AG10803 (cell line): ENCODE measurements at regions not wholly inside any gene's neighbourhood (a gene's known extent, or its start where the extent isn't known, plus 50 kb on each side); places are given as distances from the start of the nearest gene placed in this dataset.

Experiments used
- DNase-seq: peaks from one replicate; pipeline ENCODE4 v3.0.0; 2010; ENCODE audit warnings: low read depth
- H3K4me3 ChIP-seq: 2 replicates; pipeline ENCODE4 v1.5.1; 2011; ENCODE audit warnings: mild to moderate bottlenecking, low read length, control low read depth
- TF ChIP-seq, protein P1 (sequence below): conservative IDR thresholded peaks from 2 replicates; pipeline ENCODE4 v1.5.1; 2011; ENCODE audit warnings: mild to moderate bottlenecking, low read length, control low read depth, inconsistent platforms

DNA sequence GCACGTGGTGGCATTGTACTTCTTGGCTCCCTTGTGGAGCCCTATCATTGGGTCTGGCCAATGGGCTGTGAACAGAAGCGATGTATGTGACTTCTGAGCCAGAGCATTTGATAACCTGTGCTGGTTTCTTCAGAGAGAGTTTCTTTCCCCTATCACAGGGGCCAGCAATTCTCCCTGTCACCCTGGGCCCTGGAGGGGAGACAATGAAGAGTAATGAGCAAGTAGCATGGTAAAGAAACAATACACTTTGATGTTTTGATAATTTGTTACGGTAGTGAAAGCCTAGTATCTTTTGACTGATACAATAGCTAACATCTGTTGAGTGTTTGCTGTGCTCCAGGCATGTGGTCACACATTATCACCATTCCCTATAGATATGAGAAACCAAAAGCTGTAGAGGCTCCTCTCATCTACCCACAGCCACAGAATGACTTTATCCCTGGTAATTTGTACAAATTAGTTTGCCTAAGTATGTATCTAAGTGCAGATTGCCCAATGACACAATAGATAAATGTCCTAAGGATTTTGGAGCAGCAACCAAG, 113.4 kb upstream of the SVIL start:
- TF ChIP-seq, protein P1, sequence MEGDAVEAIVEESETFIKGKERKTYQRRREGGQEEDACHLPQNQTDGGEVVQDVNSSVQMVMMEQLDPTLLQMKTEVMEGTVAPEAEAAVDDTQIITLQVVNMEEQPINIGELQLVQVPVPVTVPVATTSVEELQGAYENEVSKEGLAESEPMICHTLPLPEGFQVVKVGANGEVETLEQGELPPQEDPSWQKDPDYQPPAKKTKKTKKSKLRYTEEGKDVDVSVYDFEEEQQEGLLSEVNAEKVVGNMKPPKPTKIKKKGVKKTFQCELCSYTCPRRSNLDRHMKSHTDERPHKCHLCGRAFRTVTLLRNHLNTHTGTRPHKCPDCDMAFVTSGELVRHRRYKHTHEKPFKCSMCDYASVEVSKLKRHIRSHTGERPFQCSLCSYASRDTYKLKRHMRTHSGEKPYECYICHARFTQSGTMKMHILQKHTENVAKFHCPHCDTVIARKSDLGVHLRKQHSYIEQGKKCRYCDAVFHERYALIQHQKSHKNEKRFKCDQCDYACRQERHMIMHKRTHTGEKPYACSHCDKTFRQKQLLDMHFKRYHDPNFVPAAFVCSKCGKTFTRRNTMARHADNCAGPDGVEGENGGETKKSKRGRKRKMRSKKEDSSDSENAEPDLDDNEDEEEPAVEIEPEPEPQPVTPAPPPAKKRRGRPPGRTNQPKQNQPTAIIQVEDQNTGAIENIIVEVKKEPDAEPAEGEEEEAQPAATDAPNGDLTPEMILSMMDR, result no peak

DNA sequence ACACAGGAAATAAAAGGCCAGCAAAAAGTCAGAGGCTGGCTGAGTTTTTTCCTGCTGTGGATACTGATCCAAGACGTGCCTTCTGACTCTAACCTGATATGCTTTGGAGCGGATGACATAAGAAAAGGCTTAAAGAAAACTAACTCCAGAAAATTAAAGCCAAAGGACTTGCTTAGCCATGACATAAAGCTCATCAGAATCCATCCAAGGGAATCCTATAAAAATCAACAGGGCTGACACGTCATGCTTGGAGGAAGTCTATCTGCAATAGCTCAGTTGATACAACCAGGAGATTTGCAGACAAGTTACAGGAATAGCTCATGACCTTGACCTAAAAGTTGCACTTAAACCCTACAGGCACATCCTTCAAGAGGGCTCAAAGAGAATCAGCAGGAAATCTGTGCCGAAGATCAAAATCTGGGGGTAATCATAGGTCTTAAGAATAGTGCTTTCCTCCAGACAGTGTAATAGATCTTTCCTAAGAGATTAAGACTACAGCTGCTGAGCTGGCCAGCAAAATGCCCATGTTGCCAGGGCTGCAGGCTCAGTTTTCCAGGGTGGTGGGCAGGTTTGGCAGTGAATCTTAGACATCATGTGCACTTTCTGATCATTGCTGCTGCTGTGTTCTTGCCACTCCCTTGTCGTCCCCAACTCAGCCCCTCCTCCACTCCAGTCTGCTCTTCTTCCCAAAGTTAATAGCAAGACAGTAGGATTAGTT, 111.5 kb upstream of the SVIL start:
- TF ChIP-seq, protein P1, result no peak
- no peak overlapping the region for H3K4me3 ChIP-seq
- no peak for DNase-seq

More for the DNA sequence above, 113.4 kb upstream of the SVIL start:
- no peak overlapping the region for H3K4me3 ChIP-seq
- no peak for DNase-seq

DNA sequence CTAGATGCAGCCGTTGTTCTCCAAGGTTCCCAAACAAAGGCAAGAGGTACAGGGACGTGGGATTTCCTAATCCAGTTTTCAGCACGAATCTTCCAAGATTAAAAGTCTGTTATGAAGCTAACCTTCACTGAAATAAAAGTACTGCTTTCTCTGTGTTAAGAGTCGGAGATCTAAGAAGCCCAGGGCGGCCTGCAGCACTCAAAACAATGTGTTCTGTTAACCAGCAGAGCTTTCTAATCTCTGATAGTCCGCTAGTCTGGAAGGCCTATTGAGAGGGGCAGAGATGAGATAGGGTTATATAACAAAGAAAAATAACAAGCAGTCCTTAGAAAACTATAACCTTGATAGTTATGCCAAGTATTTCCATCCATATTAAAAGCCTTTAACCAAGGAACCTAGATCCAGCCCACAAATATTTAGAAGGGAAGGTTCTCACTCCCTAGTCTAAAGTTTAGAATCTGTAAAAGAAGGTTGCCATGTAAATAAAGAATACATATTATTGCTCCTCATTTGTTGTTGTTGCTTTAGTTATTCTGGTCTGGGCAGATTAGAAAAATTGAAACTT, 106.3 kb upstream of the SVIL start:
- H3K4me3 ChIP-seq, result no peak overlapping the region
- DNase-seq, result peak; percentile 39
- TF ChIP-seq, protein P1, result no peak

DNA sequence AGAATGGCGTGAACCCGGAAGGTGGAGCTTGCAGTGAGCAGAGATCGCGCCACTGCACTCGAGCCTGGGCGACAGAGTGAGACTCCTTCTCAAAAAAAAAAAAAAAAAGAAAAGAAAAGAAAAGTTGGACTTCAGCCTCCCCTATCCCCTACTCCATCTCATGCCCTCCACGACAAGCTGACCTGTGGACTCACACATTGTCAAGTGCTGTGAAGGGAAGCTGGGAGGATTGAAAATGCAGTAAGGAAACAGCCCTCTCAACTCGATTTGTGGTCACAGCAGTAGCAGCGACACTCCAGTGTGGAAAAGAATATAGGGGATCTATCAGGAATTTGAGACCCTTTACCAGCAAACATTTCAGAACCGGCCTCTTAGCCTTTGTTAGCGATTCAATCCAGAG, 103.6 kb upstream of the SVIL start:
- H3K4me3 ChIP-seq, result no peak overlapping the region
- DNase-seq, result no peak
- TF ChIP-seq, protein P1, result no peak

DNA sequence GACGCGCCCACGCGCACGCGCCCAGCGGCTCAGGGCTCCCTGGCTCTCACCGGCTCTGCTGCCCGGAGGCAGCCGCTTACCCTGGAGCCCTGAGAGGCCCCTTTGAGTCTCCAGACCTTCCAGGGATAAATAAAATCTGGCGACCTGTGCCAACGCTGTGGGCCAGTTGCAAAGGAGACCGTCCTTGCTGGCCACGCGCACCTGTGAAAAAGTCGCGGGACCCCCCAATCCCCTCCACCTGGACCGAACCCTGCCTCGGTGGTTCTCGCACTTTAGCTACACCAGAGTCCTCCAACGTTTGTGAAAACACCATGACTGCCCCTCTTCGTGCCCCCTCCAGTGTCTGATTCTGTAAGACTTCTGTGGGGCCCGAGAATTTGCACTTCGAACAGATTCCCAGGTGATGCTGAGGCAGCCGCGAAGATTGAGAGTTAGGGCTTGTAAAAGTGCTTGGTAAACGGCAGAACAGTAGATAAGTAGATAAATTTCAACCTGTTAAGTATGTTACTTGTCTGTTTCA, 102.4 kb upstream of the SVIL start:
- H3K4me3 ChIP-seq, result peak overlapping the region; percentile 32; the same call in 1 of the 2 replicates
- no peak for DNase-seq
- TF ChIP-seq, protein P1, result no peak

DNA sequence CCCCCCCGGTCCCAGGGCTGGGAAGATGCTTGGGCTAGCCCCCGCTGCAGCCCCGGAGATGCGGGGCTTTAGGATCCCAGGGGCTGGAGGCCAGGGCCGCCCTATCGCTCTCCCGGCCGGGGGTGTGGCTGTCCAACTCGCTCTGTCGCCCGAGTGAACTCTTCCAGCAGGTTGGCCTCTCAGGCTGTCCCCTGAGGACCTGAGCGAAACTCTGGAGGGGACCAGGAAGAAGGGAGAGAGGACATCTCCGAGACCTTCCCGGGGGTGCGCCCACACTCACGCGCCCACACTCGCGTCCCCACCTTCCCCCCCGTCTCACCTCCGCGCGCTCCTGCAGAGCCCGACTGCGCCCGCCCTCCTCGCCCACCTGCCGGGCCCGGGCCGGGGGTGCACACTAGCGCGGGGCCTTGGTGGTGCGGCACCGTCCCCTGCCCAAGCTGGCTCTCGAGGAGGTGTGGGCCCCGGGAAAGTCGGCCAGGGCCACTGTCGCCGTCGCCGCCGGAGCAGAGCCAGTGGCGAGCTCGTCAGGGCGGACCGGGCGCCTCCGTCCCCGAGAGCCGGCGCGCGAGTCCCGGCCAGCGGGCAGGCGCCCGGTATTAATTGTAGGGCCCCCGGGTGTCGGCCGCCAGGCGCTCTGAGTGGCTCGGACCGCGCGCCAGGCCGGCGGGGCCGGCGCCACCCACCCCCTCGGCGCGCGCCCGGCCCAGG, 101.7 kb upstream of the SVIL start:
- peak overlapping the region; percentile 62 for H3K4me3 ChIP-seq
- no peak for DNase-seq

More for the DNA sequence above, 101.7 kb upstream of the SVIL start:
- TF ChIP-seq, protein P1, result no peak
